ENCODE measurements at regions not wholly inside any gene's neighbourhood (a gene's known extent, or its start where the extent isn't known, plus 50 kb on each side); places are given as distances from the start of the nearest gene placed in this dataset.

GRCh38 chr10:105494944-105495343 lies 853.9 kb downstream of the SORCS3 start:
- DNase-seq, result no peak

- no peak for DNase-seq
These were observed 853.2 kb downstream of the SORCS3 start for GRCh38 chr10:105494303-105494702.

- no peak for DNase-seq
These were observed 832.1 kb downstream of the SORCS3 start for GRCh38 chr10:105473170-105473569.

GRCh38 chr10:105468759-105469158 lies 827.7 kb downstream of the SORCS3 start:
- DNase-seq, result no peak

GRCh38 chr10:105466521-105466920 lies 825.4 kb downstream of the SORCS3 start:
- no peak for DNase-seq

GRCh38 chr10:105434970-105435369 lies 793.9 kb downstream of the SORCS3 start:
- no peak for DNase-seq

- no peak for DNase-seq
These were observed 772.9 kb downstream of the SORCS3 start for GRCh38 chr10:105413997-105414396.

- DNase-seq, result no peak
These were observed 768.3 kb downstream of the SORCS3 start for GRCh38 chr10:105409370-105409769.

- no peak for DNase-seq
These were observed 765.4 kb downstream of the SORCS3 start for GRCh38 chr10:105406488-105406887.

GRCh38 chr10:105398202-105398601 lies 757.1 kb downstream of the SORCS3 start:
- no peak for DNase-seq

- no peak for DNase-seq
These were observed 750.7 kb downstream of the SORCS3 start for GRCh38 chr10:105391670-105392351.

GRCh38 chr10:105387971-105388370 lies 746.9 kb downstream of the SORCS3 start:
- DNase-seq, result no peak

GRCh38 chr10:105383978-105384377 lies 742.9 kb downstream of the SORCS3 start:
- no peak for DNase-seq

- DNase-seq, result no peak
These were observed 729.6 kb downstream of the SORCS3 start for GRCh38 chr10:105370692-105371091.

- DNase-seq, result no peak
These were observed 718.6 kb downstream of the SORCS3 start for GRCh38 chr10:105359708-105360107.

- DNase-seq, result no peak
These were observed 717.8 kb downstream of the SORCS3 start for GRCh38 chr10:105358911-105359310.

- no peak for DNase-seq
These were observed 715.5 kb downstream of the SORCS3 start for GRCh38 chr10:105356626-105357025.

- no peak for DNase-seq
These were observed 712.9 kb downstream of the SORCS3 start for GRCh38 chr10:105354010-105354409.

- no peak for DNase-seq
These were observed 711.7 kb downstream of the SORCS3 start for GRCh38 chr10:105352827-105353226.

- DNase-seq, result no peak
These were observed 711.2 kb downstream of the SORCS3 start for GRCh38 chr10:105352281-105352680.

GRCh38 chr10:105351187-105351586 lies 710.1 kb downstream of the SORCS3 start:
- no peak for DNase-seq

GRCh38 chr10:105347487-105347886 lies 706.4 kb downstream of the SORCS3 start:
- DNase-seq, result no peak

GRCh38 chr10:105342606-105343005 lies 701.5 kb downstream of the SORCS3 start:
- DNase-seq, result no peak

- DNase-seq, result no peak
These were observed 698.6 kb downstream of the SORCS3 start for GRCh38 chr10:105339669-105340068.

GRCh38 chr10:105328503-105329133 lies 687.5 kb downstream of the SORCS3 start:
- DNase-seq, result no peak

Data from NCI-H526 (cell line).